HG02852 (cell line): ENCODE measurements at regions not wholly inside any gene's neighbourhood (a gene's known extent, or its start where the extent isn't known, plus 50 kb on each side); places are given as distances from the start of the nearest gene placed in this dataset.
A peak's percentile ranks its signal among the peaks of the same experiment; 100 is the strongest.

Experiments
- ATAC-seq: cut with Tn5 transposase; IDR thresholded peaks from one replicate; pipeline ENCODE4 v1.9.1; 2021; ENCODE audit warnings: mild to moderate bottlenecking, moderate library complexity; ENCODE audit not compliant: unreplicated experiment

- no peak for ATAC-seq
These were observed 272.2 kb downstream of the KIF4B start for GRCh38 chr5:155285706-155286105.

- ATAC-seq: no peak
These were observed 277.4 kb downstream of the KIF4B start for GRCh38 chr5:155290937-155291336.

GRCh38 chr5:155293605-155294178, 280.1 kb downstream of the KIF4B start:
- no peak for ATAC-seq

GRCh38 chr5:155295111-155295510, 281.6 kb downstream of the KIF4B start:
- no peak for ATAC-seq

DNA sequence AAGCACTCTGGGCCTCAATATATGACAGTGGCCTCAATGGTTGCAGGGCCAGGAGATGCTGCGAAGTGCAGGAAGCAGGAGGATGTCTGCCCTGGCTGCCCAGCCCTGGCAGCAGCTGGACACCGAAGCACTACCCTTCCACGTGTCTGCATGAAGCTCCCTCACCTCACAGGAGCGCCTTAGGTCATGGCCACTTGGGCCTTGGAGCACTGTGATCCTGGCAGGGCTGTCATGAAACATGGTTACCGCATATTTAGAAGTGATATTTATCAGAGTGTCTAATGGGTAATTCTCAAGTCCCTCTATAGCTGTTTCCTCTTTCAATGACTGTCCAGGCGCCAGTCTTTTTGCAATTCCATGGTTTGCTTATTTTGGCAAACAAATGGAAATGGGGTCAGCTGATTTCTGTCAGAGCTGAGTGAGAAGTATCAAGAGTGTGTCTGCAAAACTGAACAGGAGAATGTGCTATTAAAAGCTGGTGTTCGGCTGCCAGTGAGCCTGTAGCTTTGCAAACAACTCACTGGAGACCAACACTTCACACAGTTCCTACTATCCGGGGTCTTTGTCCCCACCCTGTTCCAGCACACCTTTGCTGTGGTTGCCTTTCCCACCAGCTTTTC, 285.9 kb downstream of the KIF4B start:
- ATAC-seq: no peak

GRCh38 chr5:155303120-155303519, 289.6 kb downstream of the KIF4B start:
- no peak for ATAC-seq

DNA sequence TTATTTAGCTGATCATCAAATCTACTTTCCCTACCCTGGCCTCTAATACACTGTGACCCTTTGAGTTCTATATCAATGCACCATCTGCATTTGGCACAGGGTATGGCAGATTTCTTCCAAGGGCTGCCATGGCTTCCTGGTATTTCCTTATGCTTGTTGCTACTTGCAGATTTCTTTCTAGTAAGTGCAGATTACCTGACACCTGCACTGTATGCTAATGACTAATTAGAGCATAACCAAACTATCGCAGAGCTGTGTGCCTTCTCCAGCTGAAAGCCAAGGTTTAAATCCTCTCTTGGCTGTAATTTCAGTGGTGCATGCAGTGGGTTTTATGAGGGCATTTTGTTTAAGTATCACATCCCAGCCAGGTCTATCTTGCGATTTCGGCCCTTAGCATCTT, 293.7 kb downstream of the KIF4B start:
- no peak for ATAC-seq

DNA sequence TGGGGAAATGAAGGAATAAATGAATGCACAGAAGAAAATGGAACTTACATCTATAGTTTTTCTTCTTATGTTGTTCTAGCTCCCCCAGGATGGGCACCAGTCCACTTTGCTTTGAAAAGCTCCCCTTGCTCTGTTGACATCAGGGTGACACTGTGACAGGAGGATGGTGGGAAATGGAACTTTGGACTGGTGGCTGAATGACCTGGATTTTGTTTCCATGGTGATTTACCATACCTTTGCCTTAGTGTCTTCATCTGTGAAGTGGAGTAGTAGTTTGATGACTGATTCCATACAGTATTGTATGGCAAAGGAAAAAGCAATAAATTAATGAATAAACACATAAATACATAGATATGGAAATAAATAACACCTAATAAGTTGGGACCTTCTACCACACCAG, 294.7 kb downstream of the KIF4B start:
- ATAC-seq: no peak

DNA sequence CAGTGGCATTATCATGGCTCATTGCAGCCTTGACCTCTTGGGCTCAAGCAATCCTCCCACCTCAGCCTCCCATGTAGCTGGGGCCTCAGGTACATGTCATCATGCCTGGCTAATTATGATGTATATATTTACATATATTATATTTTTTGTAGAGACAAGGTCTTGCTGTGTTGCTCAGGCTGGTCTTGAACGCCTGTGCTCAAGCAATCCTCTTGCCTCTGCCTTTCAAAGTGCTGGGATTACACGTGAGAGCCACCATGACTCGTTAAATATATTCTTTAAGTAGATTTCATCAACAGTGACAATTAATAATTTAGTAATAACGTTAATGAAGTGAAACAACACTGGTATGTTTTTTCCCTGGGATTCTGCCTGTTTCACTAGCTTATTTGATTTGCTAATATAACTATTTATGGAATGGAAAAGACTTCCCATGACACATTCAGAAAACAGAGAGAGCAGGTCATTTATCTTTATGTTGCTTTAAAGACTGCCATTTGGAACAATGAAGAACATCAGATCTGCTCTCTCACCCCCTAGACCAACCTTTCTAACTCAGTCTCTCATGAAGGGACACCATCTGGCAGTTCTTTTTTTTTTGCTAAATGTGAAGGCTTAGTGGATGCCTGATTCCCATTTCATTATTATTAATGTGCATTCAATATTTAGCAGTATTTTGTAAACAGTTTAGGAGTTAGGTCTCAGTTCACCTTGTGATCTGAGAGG, 295.6 kb downstream of the KIF4B start:
- ATAC-seq: no peak

DNA sequence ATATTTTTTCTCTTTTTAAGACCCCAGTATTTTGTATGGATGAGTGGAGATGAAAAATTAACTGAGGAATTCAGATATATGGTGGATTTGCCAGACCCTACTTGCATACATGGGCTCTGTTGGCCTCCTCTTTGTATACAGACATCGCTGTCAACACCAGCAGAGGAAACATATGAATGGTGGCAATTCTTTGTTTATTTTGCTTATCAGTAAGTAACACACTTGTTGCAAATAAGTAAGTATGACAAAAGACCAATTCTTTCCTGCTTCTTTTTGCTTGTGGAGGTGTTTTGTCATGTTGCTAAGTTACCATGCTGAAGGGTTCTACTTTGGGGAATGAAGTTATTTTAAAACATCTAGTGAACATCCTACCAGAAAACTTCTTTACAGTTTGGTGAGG, 298.2 kb downstream of the KIF4B start:
- ATAC-seq: no peak

GRCh38 chr5:155313518-155313917, 300.0 kb downstream of the KIF4B start:
- no peak for ATAC-seq

DNA sequence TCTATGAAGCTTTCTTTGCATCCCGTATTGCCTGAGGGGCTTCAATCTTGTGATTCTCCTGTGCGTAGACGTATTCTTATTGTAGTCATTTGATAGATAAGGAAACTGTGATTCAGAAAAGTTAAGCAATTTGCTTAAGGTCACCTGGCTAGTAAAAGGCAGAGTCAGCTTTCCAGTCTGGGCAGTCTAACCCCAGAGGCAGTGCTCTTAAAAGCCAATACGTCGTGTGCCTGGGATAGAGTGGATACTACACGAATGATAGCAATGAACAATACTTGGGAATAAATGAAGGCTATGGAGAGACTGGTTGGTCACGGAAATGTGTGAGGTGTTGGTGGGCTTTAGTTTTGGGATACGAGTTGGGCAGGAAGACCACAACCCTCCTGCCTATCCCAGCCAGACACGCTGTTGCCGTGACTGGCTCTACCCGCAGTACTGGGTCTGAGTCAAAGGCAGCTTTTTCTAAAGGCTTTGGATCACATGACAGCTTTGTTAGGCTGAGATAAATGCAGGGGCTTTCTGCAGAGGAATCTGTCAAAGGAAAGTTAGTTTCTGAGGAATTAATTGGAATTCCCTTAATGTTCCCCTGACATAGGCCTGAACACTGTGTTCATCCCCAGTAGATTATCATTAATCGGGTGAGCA, 302.6 kb downstream of the KIF4B start:
- ATAC-seq: no peak

GRCh38 chr5:155332618-155333017, 319.1 kb downstream of the KIF4B start:
- peak; percentile 88 for ATAC-seq

DNA sequence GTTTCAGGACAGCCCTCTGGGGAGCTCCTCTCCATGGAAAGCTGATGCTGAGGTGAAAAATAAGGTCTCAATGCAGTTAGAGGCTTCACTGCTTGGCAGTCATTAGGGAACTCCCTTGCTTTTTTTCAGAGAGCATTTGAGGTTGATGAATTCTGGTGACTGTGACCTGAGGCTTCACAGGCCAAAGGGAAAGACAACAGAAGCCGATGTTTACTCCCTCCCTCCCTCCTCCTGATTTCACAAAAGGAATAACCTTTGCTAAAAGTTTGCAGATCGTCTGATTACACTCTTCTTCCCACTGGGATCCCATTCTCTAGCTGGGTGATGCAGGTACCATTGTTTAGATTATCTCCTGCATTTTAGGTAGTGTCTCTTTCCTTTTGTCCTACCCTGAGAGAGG, 329.4 kb downstream of the KIF4B start:
- ATAC-seq: no peak

GRCh38 chr5:155343468-155343867, 329.9 kb downstream of the KIF4B start:
- no peak for ATAC-seq

- no peak for ATAC-seq
These were observed 339.7 kb downstream of the KIF4B start for GRCh38 chr5:155353231-155353630.

DNA sequence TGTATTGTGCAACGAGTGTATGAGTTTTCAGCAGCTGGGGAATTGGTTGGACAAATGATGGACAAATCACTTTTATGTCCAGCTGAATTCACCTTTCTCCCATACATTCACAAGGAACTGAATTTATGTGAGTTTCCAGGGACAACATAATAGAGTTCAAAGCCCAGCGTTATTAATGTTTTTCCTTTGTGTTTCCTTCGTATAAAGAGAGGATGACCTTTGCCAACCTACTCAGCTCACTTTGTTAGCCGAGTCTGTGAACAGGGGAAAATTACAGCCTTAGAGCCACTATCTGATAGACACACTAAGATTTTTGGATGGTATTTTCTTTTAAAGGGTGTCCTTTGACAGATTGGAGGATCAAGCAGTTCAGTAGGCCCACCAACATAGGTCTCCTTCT, 352.5 kb downstream of the KIF4B start:
- no peak for ATAC-seq

- ATAC-seq: no peak
These were observed 354.3 kb downstream of the KIF4B start for GRCh38 chr5:155367841-155368240.

DNA sequence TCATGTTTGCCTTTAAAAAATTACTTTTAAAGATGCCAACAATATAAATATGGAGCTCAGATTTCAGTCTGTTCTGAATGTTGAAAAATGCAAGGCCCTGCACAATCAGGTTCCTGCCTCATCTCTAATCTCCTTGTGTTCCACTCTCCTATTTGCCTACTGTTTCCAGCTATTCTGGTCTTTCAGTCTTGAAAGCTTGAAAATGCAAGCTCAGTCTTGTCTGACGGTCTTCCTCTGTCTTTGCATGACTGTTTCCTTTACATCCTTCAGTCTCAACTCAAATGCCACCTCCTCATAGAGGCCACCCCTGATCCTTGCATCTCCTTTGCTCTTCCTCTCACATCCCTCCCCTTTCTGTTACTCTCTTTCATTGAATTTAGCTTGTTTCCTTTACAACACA, 354.9 kb downstream of the KIF4B start:
- no peak for ATAC-seq

DNA sequence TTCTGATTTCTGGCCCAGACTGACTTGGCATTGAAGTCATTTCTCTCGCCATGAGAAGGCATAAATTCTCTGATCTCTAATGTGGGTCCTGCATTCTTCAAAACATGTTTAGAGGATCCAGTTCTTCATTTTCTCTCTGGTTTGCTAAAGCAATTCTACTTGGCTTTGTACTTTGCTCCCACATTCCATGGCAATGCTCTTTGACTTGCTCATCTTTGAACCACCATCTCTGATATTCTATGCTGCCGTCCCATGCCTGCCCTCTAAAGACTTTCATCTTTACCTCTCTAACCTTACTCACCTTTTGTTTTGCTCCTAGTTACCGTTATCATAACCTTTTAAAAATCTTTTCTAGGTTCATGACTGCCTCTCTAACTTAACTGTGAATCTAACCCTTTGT, 366.9 kb downstream of the KIF4B start:
- ATAC-seq: no peak

- no peak for ATAC-seq
These were observed 368.1 kb downstream of the KIF4B start for GRCh38 chr5:155381654-155382053.

- ATAC-seq: no peak
These were observed 375.9 kb downstream of the KIF4B start for GRCh38 chr5:155389498-155389897.
